WERI-Rb-1 (cell line): ENCODE measurements at regions not wholly inside any gene's neighbourhood (a gene's known extent, or its start where the extent isn't known, plus 50 kb on each side); places are given as distances from the start of the nearest gene placed in this dataset.
"Not testable (repeated sequence)": the region's sequence is repeated elsewhere in the genome, so short reads cannot be mapped to it uniquely, and the experiment has no call there.

ENCODE experiments used
- DNase-seq: peaks from one replicate; pipeline ENCODE4 v3.0.0-alpha.2; 2020
- H3K27ac ChIP-seq: fragments of 250-450 bp; sonication (Bioruptor Pico); 2 replicates; pipeline ENCODE4 v1.5.1; 2020; ENCODE audit warnings: mild to moderate bottlenecking, moderate library complexity
- H3K27me3 ChIP-seq: fragments of 250-450 bp; sonication (Bioruptor Pico); 2 replicates; pipeline ENCODE4 v1.5.1; 2021; ENCODE audit warnings: mild to moderate bottlenecking, low read depth, moderate library complexity; ENCODE audit not compliant: insufficient read depth, severe bottlenecking
- H3K36me3 ChIP-seq: fragments of 250-450 bp; sonication (Bioruptor Pico); 2 replicates; pipeline ENCODE4 v1.5.1; 2020; ENCODE audit warnings: mild to moderate bottlenecking, moderate library complexity
- H3K4me3 ChIP-seq: 2 replicates; pipeline ENCODE4 v1.5.1; 2011; ENCODE audit warnings: low read depth, mild to moderate bottlenecking, control low read depth, low read length
- H3K9me3 ChIP-seq: fragments of 250-450 bp; sonication (Bioruptor Pico); 2 replicates; pipeline ENCODE4 v1.5.1; 2021; ENCODE audit warnings: mild to moderate bottlenecking, moderate library complexity; ENCODE audit not compliant: severe bottlenecking
- CTCF ChIP-seq: IDR thresholded peaks from 2 replicates; pipeline ENCODE4 v1.5.1; 2011; ENCODE audit warnings: low read depth, mild to moderate bottlenecking, control low read depth, inconsistent platforms, low read length

DNA sequence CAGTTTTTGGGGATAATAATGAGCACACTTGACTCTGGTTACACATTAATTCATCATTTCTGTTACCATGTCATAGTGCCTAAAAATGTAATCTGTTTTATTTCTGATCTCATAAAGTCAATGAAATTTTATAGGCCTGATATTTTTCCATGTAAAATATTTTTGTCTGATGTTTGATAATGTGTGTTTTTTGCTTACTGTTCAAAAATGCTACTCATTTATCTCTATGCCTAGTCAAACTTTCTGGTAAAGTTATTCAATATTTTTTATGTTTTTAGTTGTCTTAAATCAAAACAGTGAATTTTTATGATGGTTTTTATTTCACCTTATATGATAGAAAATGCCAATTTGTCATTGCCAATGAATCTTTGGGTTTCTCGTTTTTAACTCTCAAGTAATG, 147.0 kb downstream of the AHSP start:
- DNase-seq: no peak
- Histone ChIP-seq H3K9me3 (no peaks in the 10 kb centered on the region), H3K27ac (no peak overlapping the region), H3K27me3 (peaks cover 37% of the 10 kb centered on the region), H3K4me3 (no peak overlapping the region), H3K36me3 (no peaks in the 10 kb centered on the region)
- TF ChIP-seq CTCF: no peak

DNA sequence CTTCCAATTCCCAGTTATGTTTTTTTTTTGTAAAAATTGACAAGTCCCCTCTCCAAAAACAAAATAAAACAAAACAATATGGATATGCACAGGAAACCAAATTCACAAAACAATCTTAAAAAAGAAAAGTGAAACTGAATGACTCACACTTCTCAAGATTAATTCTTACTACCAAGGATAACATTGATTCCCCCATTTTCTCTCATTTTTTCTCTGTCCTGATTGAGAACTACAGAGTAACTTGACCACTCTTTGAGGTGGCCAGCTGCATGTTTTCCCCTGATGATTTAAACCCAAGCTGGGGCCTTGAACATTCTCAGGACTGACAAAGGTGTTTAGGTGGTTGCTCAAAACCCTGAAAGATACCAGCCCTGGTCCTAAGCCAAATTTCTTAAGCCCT, 149.0 kb downstream of the AHSP start:
- no peak for TF ChIP-seq CTCF
- H3K9me3 ChIP-seq: no peaks in the 10 kb centered on the region
- no peak for DNase-seq
- H3K27ac ChIP-seq: no peak overlapping the region
- H3K4me3 ChIP-seq: no peak overlapping the region
- H3K27me3 ChIP-seq: peaks cover 32% of the 10 kb centered on the region
- no peaks in the 10 kb centered on the region for H3K36me3 ChIP-seq

GRCh38 chr16:31678649-31679325, 151.1 kb downstream of the AHSP start:
- Histone ChIP-seq H3K4me3 (no peak overlapping the region), H3K27me3 (peaks cover 40% of the 10 kb centered on the region), H3K36me3 (no peaks in the 10 kb centered on the region), H3K27ac (no peak overlapping the region), H3K9me3 (no peaks in the 10 kb centered on the region)
- peak; percentile 12 for DNase-seq
- no peak for TF ChIP-seq CTCF

DNA sequence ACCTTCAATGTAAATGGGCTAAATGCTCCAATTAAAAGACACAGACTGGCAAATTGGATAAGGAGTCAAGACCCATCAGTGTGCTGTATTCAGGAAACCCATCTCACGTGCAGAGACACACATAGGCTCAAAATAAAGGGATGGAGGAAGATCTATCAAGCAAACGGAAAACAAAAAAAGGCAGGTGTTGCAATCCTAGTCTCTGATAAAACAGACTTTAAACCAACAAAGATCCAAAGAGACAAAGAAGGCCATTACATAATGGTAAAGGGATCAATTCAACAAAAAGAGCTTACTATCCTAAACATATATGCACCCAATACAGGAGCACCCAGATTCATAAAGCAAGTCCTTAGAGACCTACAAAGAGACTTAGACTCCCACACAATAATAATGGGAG, 161.6 kb downstream of the AHSP start:
- H3K4me3 ChIP-seq, DNase-seq, H3K36me3 ChIP-seq, H3K9me3 ChIP-seq, H3K27ac ChIP-seq: not testable (repeated sequence)
- H3K27me3 ChIP-seq: peaks cover 16% of the 10 kb centered on the region

DNA sequence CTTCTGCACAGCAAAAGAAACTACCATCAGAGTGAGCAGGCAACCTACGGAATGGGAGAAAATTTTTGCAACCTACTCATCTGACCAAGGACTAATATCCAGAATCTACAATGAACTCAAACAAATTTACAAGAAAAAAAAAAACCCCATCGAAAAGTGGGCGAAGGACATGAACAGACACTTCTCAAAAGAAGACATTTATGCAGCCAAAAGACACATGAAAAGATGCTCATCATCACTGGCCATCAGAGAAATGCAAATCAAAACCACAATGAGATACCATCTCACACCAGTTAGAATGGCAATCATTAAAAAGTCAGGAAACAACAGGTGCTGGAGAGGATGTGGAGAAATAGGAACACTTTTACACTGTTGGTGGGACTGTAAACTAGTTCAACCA, 164.6 kb downstream of the AHSP start:
- not testable (repeated sequence) for H3K4me3 ChIP-seq, H3K9me3 ChIP-seq, DNase-seq, H3K27ac ChIP-seq, H3K36me3 ChIP-seq, H3K27me3 ChIP-seq

DNA sequence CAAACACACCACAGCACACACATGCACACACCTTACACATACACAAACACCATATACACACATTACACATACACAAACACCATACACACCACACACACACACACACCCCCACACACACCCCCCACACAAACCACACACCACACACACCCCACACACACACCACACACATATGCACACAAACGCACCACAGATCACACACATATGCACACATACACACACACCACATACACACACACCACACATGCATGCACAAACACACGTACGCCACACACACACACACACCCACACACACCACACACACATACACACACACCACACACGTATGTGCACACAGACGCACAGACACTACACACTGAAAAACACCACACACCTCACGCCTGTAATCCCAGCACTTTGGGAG, 166.0 kb downstream of the AHSP start:
- no peak overlapping the region for H3K4me3 ChIP-seq
- TF ChIP-seq CTCF: no peak
- no peak for DNase-seq
- H3K27ac ChIP-seq: no peak overlapping the region
- no peaks in the 10 kb centered on the region for H3K36me3 ChIP-seq
- no peaks in the 10 kb centered on the region for H3K9me3 ChIP-seq
- no peaks in the 10 kb centered on the region for H3K27me3 ChIP-seq

DNA sequence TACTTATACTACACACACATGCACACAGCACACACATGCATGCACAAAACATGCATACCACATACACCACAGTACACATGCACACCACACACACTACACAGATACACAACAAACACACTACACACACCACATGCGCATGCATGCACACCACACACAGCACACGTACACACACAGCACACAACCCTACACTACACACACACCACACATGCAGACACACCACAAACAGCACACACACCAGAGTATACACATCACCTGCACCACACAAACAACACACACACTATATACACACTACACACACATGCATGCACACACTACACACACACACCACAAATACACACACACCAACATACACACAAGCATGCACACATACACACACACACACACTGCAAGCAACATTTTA, 166.8 kb downstream of the AHSP start:
- peaks cover 3% of the 10 kb centered on the region for H3K27me3 ChIP-seq
- no peak overlapping the region for H3K27ac ChIP-seq
- H3K4me3 ChIP-seq: no peak overlapping the region
- H3K9me3 ChIP-seq: no peaks in the 10 kb centered on the region
- H3K36me3 ChIP-seq: no peaks in the 10 kb centered on the region
- DNase-seq: no peak
- no peak for TF ChIP-seq CTCF
